ENCODE measurements at regions not wholly inside any gene's neighbourhood (a gene's known extent, or its start where the extent isn't known, plus 50 kb on each side); places are given as distances from the start of the nearest gene placed in this dataset.

GRCh38 chr7:26958834-26959233 is 94.4 kb upstream of the SKAP2 start:
- H3K27ac ChIP-seq (ENCODE audit: extremely low read depth, low read depth, low read length), result no peak overlapping the region
- no TSS peak for BruUV-seq (replicated peaks)
- in situ Hi-C loops (cut with MboI) (no loop called here), intact Hi-C loops (cut with micrococcal nuclease) (no loop called here)
- H3K79me2 ChIP-seq (ENCODE audit: control insufficient read depth, insufficient read depth, low read length), result no peaks in the 10 kb centered on the region
- H4K20me1 ChIP-seq (replicated peaks; ENCODE audit: control insufficient read depth, insufficient read depth, low read length), result no peaks in the 10 kb centered on the region
- no peak overlapping the region for H3K4me2 ChIP-seq (ENCODE audit: insufficient read depth, low read length)
- H3K9ac ChIP-seq (ENCODE audit: insufficient read depth in 1 of 2, low read depth in 2 of 2, low read length in 2 of 2), result no peak overlapping the region
- H3K9me1 ChIP-seq (ENCODE audit: control insufficient read depth, insufficient read depth, low read length), result no peaks in the 10 kb centered on the region
- ChIA-PET POLR2A (interaction anchor here (0.6 kb wide), 1 partner anchor 1200 kb away, joined by 3 read pairs; no protein-coding TSS in a partner anchor), CTCF (ENCODE audit: low intra/inter-chr PET ratio) (no interaction called here)
- no peaks in the 10 kb centered on the region for H3K36me3 ChIP-seq (ENCODE audit: control insufficient read depth, insufficient read depth, low read length)
- no peaks in the 10 kb centered on the region for H3K9me3 ChIP-seq (replicated peaks; ENCODE audit: control insufficient read depth, insufficient read depth, low read depth, low read length)
- no peaks in the 10 kb centered on the region; a peak in 2 of 5 replicates for H3K27me3 ChIP-seq (ENCODE audit: control insufficient read depth in 2 of 2, insufficient read depth in 2 of 2, low read length in 2 of 2)
- H2AFZ ChIP-seq (ENCODE audit: low read depth, low read length), result no peak overlapping the region
- 0% methylated on average over 5 of the region's 5 CpGs for WGBS (ENCODE audit: insufficient coverage, low coverage, missing lambda C conversion rate)
- no peak overlapping the region for H3K4me3 ChIP-seq
- FAIRE-seq (no peak), ATAC-seq (no peak), DNase-seq (ENCODE audit: extremely low read depth in 1 of 4, low spot score in 3 of 4) (no peak)
- H3K4me1 ChIP-seq (replicated peaks in 1 of 2; ENCODE audit: control insufficient read depth in 2 of 2, insufficient read depth in 2 of 2, low read length in 2 of 2), result no peaks in the 10 kb centered on the region
- TF ChIP-seq ZFP91 (CRISPR knock-in tag; IDR thresholded peaks at IDR 0.05) (no peak), NEUROD1 (IDR thresholded peaks at IDR 0.05; ENCODE audit: borderline replicate concordance, low read depth, low read length, partially characterized antibody) (no peak), ELK1 (CRISPR knock-in tag; IDR thresholded peaks at IDR 0.05) (no peak), YY1 (IDR thresholded peaks at IDR 0.05; ENCODE audit: borderline replicate concordance in 1 of 3, control insufficient read depth in 1 of 3, extremely low read depth in 1 of 3, insufficient read depth in 3 of 3, insufficient read length in 1 of 3, insufficient replicate concordance in 2 of 3, low read depth in 1 of 3, low read length in 2 of 3) (no peak), NFYB (IDR thresholded peaks at IDR 0.05; ENCODE audit: extremely low read depth, insufficient read length) (no peak), JUN (IDR thresholded peaks at IDR 0.05; ENCODE audit: borderline replicate concordance, low read depth, low read length) (no peak), JUN (CRISPR knock-in tag; IDR thresholded peaks at IDR 0.05; ENCODE audit: borderline replicate concordance) (no peak), POU5F1 (IDR thresholded peaks at IDR 0.05; ENCODE audit: borderline replicate concordance, low read depth, low read length, partially characterized antibody) (no peak), PHB2 (IDR thresholded peaks at IDR 0.05; ENCODE audit: low read depth) (no peak), ZBTB34 (CRISPR knock-in tag; IDR thresholded peaks at IDR 0.05) (no peak), MCM3 (IDR thresholded peaks at IDR 0.05) (no peak), ATF4 (CRISPR knock-in tag; IDR thresholded peaks at IDR 0.05) (no peak), CHD1 (IDR thresholded peaks at IDR 0.05; ENCODE audit: low read length) (no peak), TSC22D4 (tag; IDR thresholded peaks at IDR 0.05) (no peak), SMARCA5 (IDR thresholded peaks at IDR 0.05) (no peak), ZNF274 (IDR thresholded peaks at IDR 0.05; ENCODE audit: borderline replicate concordance, low read depth, low read length) (no peak), GTF2A2 (tag; IDR thresholded peaks at IDR 0.05) (no peak)

All from K562 (cell line).